ENCODE measurements at regions not wholly inside any gene's neighbourhood (a gene's known extent, or its start where the extent isn't known, plus 50 kb on each side); places are given as distances from the start of the nearest gene placed in this dataset.

GRCh38 chr5:12947379-12947778, 997.1 kb downstream of the DNAH5 start:
- Histone ChIP-seq H3K27ac (ENCODE audit: low read depth) (no peak overlapping the region), H3K79me2 (replicated peaks; ENCODE audit: insufficient read depth) (no peaks in the 10 kb centered on the region), H3K4me1 (ENCODE audit: insufficient read depth) (peaks cover 5% of the 10 kb centered on the region; the same call in 1 of the 2 replicates), H3K4me3 (no peak overlapping the region), H3F3A (replicated peaks; ENCODE audit: low read depth) (no peaks in the 10 kb centered on the region), H3K36me3 (ENCODE audit: insufficient read depth) (no peaks in the 10 kb centered on the region), H3K27me3 (ENCODE audit: insufficient read depth) (no peaks in the 10 kb centered on the region), H3K9me2 (ENCODE audit: insufficient read depth) (no peaks in the 10 kb centered on the region), H2AFZ (peak overlapping the region; percentile 21; the same call in 1 of the 2 replicates), H3K4me2 (no peak overlapping the region), H4K20me1 (replicated peaks; ENCODE audit: insufficient read depth) (no peaks in the 10 kb centered on the region)
- TF ChIP-seq EZH2 (IDR thresholded peaks at IDR 0.05; ENCODE audit: low read depth, unreplicated experiment): no peak
- no peak for TF ChIP-seq CREB1 (CRISPR knock-in tag; IDR thresholded peaks at IDR 0.05; ENCODE audit: low read depth)
- no peak for TF ChIP-seq REST (IDR thresholded peaks at IDR 0.05; ENCODE audit: unreplicated experiment)
- TF ChIP-seq POLR2AphosphoS5 (IDR thresholded peaks at IDR 0.05; ENCODE audit: low read depth): no peak
- TF ChIP-seq EZH2phosphoT487 (IDR thresholded peaks at IDR 0.05; ENCODE audit: unreplicated experiment): no peak
- no peak for TF ChIP-seq STAT1 (IDR thresholded peaks at IDR 0.05; ENCODE audit: unreplicated experiment)
- TF ChIP-seq ETS1 (IDR thresholded peaks at IDR 0.05): no peak
- TF ChIP-seq NANOG (IDR thresholded peaks at IDR 0.05; ENCODE audit: borderline replicate concordance): no peak
- no peak for TF ChIP-seq CTCF (conservative IDR thresholded peaks at IDR 0.05; ENCODE audit: low read depth in 2 of 2)
- TF ChIP-seq ZNF331 (CRISPR knock-in tag; IDR thresholded peaks at IDR 0.05; ENCODE audit: low read depth): no peak
- no peak for TF ChIP-seq ZNF462 (CRISPR knock-in tag; IDR thresholded peaks at IDR 0.05)
- no peak for TF ChIP-seq ZNF114 (CRISPR knock-in tag; IDR thresholded peaks at IDR 0.05)
- TF ChIP-seq JUNB (IDR thresholded peaks at IDR 0.05; ENCODE audit: unreplicated experiment): no peak
- DNase-seq (ENCODE audit: low spot score) (no peak), ATAC-seq (no peak)
- H3K4me3 Mint-ChIP-seq: no peak overlapping the region
- H3K36me3 Mint-ChIP-seq (ENCODE audit: low read depth): no peaks in the 10 kb centered on the region
- H3K27ac Mint-ChIP-seq: no peak overlapping the region
- H3K27me3 Mint-ChIP-seq (ENCODE audit: insufficient read depth, low read depth, poor library complexity): no peaks in the 10 kb centered on the region
- peaks cover 5% of the 10 kb centered on the region for H3K4me1 Mint-ChIP-seq
- no peaks in the 10 kb centered on the region; the same call in 2 of the 3 replicates for H3K9me3 Mint-ChIP-seq

All from GM23338 (cell line).